GM10248 (cell line): ENCODE measurements at regions not wholly inside any gene's neighbourhood (a gene's known extent, or its start where the extent isn't known, plus 50 kb on each side); places are given as distances from the start of the nearest gene placed in this dataset.

Experiments used
- CTCF ChIA-PET: fragments of 300-600 bp; sonication (Branson Sonifier 250); formaldehyde crosslinking; extraction: SDS; loops from one replicate; lab custom pipeline; 2021; ENCODE audit warnings: antibody characterized with exemption; lab: Yijun Ruan, JAX
- POLR2A ChIA-PET: fragments of 350-650 bp; sonication (Branson Sonifier 250); formaldehyde crosslinking; extraction: SDS; loops from one replicate; lab custom pipeline; 2020; ENCODE audit warnings: antibody characterized with exemption; lab: Yijun Ruan, JAX
- DNase-seq: peaks from one replicate; pipeline ENCODE4 v3.0.0; 2012; ENCODE audit errors: extremely low spot score
- TF ChIP-seq, protein P1 (sequence below): IDR thresholded peaks from 2 replicates; pipeline ENCODE4 v1.5.1; 2012; ENCODE audit warnings: mild to moderate bottlenecking, low read depth; ENCODE audit errors: extremely low read depth, missing control alignments, control extremely low read depth

- TF ChIP-seq, protein P1, sequence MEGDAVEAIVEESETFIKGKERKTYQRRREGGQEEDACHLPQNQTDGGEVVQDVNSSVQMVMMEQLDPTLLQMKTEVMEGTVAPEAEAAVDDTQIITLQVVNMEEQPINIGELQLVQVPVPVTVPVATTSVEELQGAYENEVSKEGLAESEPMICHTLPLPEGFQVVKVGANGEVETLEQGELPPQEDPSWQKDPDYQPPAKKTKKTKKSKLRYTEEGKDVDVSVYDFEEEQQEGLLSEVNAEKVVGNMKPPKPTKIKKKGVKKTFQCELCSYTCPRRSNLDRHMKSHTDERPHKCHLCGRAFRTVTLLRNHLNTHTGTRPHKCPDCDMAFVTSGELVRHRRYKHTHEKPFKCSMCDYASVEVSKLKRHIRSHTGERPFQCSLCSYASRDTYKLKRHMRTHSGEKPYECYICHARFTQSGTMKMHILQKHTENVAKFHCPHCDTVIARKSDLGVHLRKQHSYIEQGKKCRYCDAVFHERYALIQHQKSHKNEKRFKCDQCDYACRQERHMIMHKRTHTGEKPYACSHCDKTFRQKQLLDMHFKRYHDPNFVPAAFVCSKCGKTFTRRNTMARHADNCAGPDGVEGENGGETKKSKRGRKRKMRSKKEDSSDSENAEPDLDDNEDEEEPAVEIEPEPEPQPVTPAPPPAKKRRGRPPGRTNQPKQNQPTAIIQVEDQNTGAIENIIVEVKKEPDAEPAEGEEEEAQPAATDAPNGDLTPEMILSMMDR = no peak
- DNase-seq = no peak
- CTCF ChIA-PET = no interaction called here
- POLR2A ChIA-PET = no interaction called here
Measured at GRCh38 chr9:7932767-7933166, 133.2 kb upstream of the DMAC1 start.

GRCh38 chr9:7930613-7931012 lies 131.0 kb upstream of the DMAC1 start:
- ChIA-PET POLR2A (no interaction called here), CTCF (interaction anchor here (2.1 kb wide), 1 partner anchor 9 kb away, joined by 6 read pairs; no protein-coding TSS in a partner anchor)
- TF ChIP-seq, protein P1 = no peak
- no peak for DNase-seq

DNA sequence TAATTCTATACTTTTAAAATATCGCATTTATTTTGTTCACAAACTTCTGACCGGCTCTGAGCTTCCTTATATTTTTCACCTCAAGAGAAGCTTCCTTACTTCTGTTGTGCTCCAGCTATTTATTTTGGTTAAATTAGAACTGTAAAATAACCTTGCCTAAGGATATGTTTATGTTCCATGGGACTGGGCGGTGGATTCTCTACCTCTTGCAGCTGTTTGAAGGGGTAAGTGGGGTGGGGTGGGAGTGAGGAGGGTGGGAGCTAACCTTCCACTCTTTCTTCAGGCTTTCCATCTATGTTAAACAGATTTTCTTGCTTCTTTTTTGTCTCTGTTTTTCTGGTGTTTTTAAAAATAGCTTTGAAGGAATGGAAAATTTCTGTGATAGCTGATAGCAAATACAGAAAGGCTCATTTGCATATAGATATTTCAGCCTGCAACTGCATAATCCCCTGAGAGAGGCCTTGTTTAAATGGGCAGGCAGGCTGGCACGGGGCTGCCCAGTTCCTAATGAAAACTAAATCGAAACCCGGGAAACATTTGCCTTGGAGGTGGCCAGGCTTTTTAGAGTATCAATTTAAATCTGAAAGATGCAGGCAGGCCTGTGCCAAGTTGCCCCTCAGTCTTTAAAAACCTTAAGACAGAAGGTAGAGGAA lies 122.1 kb upstream of the DMAC1 start:
- CTCF ChIA-PET = interaction anchor here (0.7 to 1.9 kb wide), 3 partner anchors 9 to 253 kb away, joined by 3 to 6 read pairs (median 3); no protein-coding TSS in a partner anchor
- TF ChIP-seq, protein P1 = no peak
- DNase-seq = no peak
- POLR2A ChIA-PET = no interaction called here

DNA sequence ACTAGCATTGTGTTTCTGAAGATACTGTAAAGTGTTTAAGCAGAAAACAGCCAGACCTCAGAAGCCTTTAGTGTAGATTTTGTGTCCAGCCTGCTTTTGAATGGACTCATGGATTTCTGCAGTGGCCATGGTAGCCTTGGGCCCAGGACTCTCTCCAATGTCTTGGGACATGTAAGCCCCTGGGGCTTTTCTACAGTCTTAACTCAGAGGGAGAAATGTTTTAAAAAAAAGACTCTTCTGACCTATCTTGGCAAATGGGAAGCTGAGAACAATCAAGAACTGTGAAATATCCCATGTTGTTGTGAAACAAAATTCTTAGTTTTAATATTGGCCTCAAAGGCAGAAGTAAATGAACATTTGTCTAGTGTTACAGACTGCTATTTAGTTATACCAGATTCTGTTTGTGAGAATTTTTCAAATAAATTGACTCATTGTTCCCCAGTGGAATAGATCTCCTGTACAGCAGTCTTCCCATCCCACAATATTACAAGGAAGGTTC lies 112.5 kb upstream of the DMAC1 start:
- TF ChIP-seq, protein P1 = no peak
- POLR2A ChIA-PET = no interaction called here
- DNase-seq = no peak
- CTCF ChIA-PET = no interaction called here

DNA sequence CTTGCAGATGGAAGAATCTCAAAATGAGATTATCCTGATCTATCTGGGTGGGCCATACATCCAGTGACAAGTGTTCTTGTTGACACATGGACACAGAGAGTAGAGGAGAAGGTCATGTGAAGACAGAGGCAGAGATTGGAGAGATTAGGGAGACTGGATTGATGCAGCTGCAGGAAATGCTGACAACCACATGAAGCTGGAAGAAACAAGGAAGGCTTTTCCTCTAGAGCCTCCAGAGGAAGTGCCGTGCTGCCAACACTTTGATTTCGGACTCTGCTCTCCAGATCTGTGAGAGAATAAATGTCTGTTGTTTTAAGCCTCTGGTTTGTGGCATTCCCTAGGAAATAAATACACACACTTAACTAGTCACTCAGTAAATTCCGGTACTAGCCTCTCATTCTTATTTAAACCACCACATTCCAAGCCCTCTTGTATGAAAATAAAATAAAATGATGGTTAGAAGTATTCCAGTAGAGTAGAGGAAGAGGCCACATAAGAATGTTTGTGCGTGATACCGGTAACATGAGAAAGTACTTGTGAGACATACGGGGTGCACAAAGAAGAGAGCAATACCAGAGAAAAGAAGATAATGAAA lies 110.9 kb upstream of the DMAC1 start:
- CTCF ChIA-PET = no interaction called here
- POLR2A ChIA-PET = no interaction called here

GRCh38 chr9:7909537-7909936 lies 110.0 kb upstream of the DMAC1 start:
- ChIA-PET POLR2A (no interaction called here), CTCF (no interaction called here)
- TF ChIP-seq, protein P1 = no peak
- DNase-seq = no peak

More for the DNA sequence above, 110.9 kb upstream of the DMAC1 start:
- DNase-seq = no peak
- TF ChIP-seq, protein P1 = no peak
